GM12874 (cell line): ENCODE measurements at regions not wholly inside any gene's neighbourhood (a gene's known extent, or its start where the extent isn't known, plus 50 kb on each side); places are given as distances from the start of the nearest gene placed in this dataset.

Experiments
- CTCF ChIP-seq: IDR thresholded peaks from 2 replicates; pipeline ENCODE4 v1.5.1; 2011; ENCODE audit warnings: low read depth, mild to moderate bottlenecking, control low read depth, low read length, moderate library complexity; ENCODE audit not compliant: insufficient read depth

- no peak for TF ChIP-seq CTCF
Measured at GRCh38 chr3:124268355-124268754, 276.4 kb upstream of the ROPN1 start.

GRCh38 chr3:124269619-124270018 is 277.7 kb upstream of the ROPN1 start:
- TF ChIP-seq CTCF: no peak

- no peak for TF ChIP-seq CTCF
Measured at GRCh38 chr3:124272605-124273151, 280.8 kb upstream of the ROPN1 start.

GRCh38 chr3:124273651-124274050 is 281.7 kb upstream of the ROPN1 start:
- no peak for TF ChIP-seq CTCF

- TF ChIP-seq CTCF: no peak
Measured at GRCh38 chr3:124274051-124274450, 282.1 kb upstream of the ROPN1 start.

GRCh38 chr3:124275412-124275811 is 283.5 kb upstream of the ROPN1 start:
- TF ChIP-seq CTCF: no peak

- no peak for TF ChIP-seq CTCF
Measured at GRCh38 chr3:124276133-124276532, 284.2 kb upstream of the ROPN1 start.

GRCh38 chr3:124276539-124277143 is 284.7 kb upstream of the ROPN1 start:
- no peak for TF ChIP-seq CTCF
